Stimulated activated CD4-positive, alpha-beta T cell treated with anti-CD3 and anti-CD28 coated beads, Interleukin-1b, Interleukin-23, amount 100 ng/mL, for 48 hours (primary cell): ENCODE measurements at regions not wholly inside any gene's neighbourhood (a gene's known extent, or its start where the extent isn't known, plus 50 kb on each side); places are given as distances from the start of the nearest gene placed in this dataset.
"Not testable (repeated sequence)": the region's sequence is repeated elsewhere in the genome, so short reads cannot be mapped to it uniquely, and the experiment has no call there.

Experiments used
- DNase-seq: peaks from one replicate; pipeline ENCODE4 v3.0.0-alpha.2; 2020

DNA sequence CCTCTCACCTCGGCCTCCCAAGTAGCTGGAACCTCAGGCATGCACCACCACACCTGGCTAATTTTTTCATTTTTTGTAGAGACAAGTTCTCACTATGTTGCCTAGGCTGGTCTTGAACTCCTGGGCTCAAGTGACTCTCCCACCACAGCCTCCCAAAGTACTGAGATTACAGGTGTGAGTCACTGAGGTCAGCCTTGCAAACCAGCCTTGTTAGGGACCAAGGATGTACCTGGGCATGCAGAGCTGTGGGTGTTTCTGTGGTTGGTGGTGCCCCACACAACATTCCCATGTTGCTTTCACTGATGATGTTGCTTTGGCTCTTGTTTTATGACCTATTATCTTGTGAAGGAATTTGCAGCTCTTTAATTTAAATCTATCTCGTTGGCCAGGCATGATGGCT is 54.8 kb downstream of the OTUD1 start:
- DNase-seq: peak; percentile 13

DNA sequence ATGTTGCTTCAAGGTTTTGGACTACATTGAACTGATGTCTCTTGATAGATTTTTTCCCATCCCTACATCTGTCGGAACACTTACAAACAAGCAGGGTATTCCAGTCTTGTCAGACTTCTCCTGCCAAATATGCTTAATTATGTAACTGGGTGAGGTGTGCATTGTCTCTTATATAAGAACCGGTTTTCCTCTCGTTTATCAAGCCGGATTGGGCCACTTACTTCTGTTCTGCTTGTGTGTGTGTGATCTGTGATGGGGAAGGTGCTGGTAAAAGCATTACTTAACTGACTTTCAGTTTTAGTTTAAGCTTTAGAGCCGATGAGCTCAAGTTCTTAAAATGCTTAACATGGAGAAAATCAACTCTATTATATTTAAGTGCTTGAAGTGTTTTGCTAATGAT is 57.9 kb downstream of the OTUD1 start:
- DNase-seq: no peak

DNA sequence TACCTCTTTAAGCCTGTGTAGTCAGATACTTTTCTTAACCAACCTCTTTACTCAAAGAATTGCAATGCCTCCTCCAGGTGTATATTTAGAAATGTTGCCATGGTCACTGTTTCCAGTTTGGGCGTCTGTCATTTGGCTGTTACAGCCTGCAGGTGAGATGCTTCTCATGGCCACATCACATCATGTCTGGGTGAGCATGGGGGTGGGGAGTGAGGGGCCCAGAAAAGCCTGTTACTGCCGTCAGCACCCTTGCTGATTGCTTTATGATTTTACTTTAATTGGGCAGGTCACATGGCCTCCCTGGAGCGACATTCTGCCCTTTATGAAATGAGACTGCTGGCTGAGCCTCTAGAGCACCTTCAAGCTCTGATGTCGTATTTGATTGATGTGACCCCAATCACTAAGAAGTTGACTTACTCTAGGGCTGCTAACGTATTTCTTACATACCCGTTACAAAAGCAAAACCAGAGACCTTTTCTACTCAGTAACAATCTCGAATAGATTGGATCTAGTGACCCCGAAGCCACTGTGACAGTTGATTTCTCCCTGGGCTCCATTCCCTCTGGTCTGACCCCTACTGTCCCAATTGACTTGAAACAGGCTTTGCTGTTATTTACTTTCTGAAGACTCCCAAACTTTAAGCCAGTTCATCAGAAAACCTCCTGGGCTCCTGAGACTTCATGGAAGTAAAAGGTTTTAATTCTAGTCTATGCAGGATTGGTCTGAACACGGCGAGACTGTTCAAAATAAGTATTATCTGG is 60.7 kb downstream of the OTUD1 start:
- no peak for DNase-seq

DNA sequence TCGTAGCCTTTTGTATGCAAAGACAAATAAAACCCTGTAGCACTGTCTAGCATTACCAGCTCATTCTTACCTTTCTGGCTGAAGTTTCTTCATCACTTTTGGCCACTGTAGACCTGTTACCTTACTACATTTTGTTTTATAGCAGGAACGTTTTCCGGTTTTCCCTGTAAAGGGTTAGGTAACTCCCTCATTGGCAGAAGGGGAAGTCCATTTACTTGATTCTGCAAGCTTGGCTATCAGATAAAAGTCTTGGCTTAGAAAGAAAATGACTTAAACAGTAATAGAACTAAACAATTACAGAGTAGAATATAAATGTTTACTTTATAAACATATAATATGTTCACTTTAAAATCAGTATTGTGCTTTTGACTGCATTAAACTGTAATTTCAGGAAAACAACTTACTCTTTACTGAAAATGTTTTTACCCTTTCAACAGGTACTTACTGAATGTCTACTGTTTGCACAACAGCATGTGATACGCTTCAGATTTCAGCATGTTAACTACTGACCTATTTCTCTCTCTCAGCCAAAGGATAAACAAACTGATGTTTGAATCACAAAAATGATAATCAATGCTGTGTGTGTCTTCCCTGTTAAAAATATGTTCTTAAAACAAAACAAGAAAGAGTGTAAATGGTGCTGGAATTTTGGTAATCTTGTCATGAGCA is 67.1 kb downstream of the OTUD1 start:
- DNase-seq: no peak

DNA sequence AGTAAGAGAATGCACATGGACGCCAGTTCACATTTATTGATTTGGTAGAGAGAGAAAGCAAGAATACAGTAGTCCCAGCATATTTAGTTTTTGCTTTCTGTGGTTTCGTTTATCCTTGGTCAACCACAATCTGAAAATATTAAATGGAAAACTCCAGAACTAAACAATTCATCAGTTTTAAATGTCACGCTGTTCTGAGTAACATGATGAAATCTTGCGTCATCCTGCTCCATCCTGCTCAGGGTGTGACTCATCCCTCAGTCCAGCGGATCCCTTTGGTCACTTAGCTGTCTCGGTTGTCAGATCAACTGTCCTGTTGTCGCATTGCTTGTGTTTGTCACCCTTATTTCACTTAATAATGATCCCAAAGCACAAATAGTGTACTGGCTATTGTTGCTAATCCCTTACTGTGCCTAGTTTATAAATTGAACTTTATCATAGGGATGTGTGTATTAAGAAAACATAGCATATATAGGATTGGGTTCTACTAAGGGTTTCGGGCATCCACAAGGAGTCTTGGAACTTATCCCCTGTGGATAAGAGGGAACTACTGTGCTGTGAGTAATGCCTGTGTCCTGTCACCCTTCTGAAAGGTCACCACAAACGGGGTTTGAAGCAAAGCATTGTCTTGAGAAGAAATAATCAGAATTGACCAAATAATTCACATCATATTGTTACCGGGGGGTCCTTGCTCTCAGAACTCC is 73.6 kb downstream of the OTUD1 start:
- no peak for DNase-seq

DNA sequence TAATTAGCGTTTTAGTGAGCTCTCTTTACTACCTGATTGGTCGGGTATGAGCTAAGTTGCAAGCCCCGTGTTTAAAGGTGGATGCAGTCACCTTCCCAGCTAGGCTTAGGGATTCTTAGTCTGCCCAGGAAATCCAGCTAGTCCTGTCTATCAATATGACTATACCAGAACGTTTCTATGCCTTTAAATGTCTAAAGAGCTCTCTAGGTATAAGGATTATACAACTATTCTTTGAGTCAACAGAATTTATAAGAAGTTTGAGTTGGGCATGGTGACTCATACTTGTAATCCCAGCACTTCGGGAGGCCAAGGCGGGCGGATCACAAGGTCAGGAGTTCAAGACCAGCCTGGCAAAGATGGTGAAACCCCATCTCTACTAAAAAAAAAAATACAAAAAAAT is 74.7 kb downstream of the OTUD1 start:
- not testable (repeated sequence) for DNase-seq

DNA sequence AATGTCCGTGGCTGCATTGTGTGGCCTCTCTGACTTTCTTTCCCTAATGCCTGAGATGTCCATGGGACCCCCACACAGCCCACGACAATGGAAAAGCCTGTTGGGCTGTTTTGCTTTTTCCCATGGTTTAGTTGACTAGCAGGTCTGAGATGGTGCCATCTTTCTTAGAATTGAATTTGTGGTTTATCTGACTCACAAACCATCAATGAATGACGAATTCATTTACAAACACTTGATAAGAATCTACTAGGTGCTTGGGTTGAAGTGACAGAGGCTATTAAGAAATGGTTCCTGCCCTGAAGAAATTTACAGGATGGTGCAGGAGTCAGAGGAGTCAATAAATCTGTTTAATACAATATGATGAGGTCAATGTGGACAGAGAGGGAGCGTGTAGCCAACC is 75.4 kb downstream of the OTUD1 start:
- no peak for DNase-seq

DNA sequence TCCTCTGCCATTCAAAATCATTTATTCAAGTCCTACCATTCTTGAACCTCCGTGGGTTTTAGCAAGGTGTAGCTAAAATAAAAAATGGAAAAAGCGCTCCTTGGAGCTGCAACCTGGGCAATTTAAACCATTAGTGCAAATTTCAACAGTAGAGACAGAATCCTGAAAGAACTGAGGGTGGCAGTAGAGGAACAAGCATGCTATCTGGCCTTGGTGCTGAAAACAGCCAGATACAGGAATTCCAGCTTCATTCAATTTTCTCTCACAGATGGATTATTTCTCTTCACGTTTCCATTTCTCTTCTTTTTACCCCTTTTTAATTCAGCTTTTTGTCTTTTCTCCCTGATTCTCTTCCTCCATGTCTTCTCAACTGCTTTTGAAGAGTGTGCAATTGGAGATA is 77.7 kb downstream of the OTUD1 start:
- DNase-seq: no peak

DNA sequence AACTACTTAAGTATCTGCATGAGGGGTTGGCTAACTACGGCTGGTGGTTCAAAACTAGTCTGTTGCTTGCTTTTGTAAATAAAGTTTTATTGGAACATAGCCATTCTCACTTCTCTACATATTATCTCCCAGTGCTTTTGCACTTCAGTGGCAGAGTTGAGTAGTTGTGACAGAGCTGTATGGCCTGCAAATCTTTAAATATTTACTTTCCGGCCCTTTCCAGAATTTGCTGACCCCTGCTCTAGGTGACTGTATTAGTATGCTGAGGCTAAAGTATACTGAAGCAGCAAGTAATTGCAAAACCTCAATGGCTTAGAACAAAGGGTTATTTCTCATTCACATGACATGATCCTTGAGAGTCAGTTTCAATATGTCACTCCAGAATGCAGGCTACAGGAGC is 78.3 kb downstream of the OTUD1 start:
- no peak for DNase-seq

DNA sequence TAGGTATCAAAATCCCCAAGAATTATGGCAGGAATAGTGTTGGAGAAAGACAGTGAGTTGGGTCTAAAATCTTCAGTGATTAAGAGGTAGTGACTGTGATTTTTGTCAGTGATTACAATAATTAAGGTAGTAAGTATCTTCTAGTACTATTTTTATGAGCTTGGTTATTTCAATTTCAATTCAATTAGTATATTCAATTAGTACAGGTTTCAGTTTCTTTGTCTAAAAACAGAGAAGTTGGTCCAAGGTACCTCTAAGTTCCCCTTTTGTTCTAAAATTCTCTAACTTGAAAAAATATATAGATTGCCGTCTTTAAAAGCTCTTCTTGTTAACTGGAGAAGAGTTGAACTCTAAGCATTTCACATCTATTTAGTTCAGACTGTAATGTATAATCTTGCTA is 82.9 kb downstream of the OTUD1 start:
- DNase-seq: no peak

DNA sequence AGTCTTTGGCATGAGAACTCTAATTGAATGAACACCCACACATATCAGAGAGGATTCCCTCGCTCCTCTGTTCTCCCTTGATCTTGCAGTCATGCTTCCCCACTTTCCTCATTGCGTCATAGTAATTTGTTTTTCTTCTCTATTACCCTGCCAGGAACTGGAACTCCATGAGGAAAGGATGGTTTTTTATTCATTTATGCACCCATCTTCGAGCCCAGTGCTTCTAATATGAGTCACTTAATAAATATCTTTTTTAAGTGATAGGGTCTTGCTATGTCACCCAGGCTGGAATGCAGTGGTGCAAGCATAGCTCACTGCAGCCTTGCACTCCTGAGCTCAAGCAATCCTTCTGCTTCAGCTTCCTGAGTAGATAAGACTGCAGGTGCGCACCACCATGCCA is 83.5 kb downstream of the OTUD1 start:
- DNase-seq: no peak

DNA sequence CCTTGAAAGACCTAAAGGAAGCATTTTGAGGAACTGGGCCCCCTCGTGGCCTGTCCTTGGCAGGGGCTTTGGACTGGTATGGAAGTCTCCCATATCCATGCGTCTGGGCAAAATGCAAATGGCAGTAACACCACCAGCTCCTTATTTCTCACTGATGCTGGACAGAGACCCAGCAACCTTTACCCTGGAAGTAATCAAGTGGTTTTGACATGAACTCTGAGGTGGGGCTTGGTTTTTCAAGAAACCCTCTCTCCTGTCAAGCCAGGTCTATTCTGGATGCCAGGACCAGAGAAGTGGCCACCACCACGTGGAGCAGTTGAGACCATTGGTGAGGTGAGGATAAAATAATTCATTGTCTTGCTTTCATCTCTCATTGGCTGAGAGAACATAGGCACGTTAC is 84.4 kb downstream of the OTUD1 start:
- no peak for DNase-seq

DNA sequence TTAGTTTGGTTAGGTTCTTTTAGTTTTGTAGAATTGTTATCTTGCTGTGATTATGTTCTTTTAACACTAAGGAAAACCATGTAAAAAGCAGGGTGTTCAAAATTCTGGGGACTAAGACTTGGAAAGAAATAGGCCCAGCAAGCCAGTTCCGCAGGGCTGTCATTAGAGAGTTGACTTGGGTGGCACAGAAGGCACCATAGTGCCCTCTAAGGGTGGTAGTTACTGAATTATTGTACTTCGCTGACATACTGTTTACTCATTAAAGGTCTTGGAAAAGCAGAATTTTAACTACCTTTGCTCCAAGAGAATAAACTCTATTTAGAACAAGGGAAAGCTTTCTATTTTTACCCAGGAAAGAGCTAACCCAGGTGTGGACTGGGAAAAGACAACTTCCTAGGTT is 86.5 kb downstream of the OTUD1 start:
- DNase-seq: no peak

DNA sequence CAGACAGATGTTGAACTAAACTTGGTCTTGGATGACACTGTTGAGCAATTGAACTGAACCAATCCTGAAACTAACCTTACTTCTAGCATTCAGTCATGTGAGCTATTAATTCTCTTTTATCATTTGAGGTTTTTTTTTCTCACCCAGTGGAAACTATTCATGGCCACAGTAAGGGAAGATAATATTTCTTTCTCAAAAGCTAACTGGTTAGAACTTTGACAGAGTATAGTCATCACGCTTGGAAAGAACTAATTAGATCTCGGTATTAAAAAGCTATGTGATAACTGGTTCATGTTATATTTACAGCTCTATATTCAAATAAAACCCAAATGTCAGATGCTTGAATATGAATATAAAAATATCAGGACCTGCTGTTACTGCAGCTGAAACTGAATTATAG is 89.5 kb downstream of the OTUD1 start:
- no peak for DNase-seq

DNA sequence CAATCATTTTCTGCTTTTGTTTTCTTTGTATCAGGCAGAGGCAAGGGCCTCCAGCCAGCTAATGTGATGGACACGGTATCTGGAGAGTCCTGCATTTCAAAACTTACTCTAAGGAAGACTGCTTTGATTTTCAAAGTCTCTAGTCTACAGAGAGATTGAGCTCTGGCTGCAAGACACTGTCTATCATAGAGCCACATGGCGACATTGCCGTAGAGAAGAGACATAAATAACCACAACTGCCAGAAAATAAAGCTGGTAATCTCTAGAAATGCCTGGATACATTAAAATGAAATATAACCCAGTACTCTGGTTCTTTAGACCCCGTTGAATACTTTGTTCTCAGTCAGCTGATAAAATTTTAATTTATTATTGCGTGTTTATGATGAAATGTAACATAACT is 90.8 kb downstream of the OTUD1 start:
- no peak for DNase-seq

DNA sequence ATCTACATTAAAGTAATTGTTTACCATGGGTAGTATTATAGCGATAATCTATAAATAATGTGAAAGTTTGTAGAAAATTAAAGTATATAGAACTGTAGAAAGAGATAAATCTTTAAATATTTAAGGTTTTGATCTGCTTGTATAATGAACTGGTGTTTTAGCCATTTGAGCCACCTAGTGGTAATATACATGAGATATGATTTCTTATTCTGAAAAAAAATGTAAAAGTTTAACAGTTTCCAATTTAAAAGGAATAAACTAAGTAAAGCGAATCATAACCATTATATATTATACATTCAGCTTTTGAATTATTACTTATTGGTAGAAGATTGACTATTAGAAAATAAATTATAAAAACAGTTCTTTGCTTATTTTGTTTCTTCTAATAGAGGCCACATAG is 91.2 kb downstream of the OTUD1 start:
- DNase-seq: no peak

DNA sequence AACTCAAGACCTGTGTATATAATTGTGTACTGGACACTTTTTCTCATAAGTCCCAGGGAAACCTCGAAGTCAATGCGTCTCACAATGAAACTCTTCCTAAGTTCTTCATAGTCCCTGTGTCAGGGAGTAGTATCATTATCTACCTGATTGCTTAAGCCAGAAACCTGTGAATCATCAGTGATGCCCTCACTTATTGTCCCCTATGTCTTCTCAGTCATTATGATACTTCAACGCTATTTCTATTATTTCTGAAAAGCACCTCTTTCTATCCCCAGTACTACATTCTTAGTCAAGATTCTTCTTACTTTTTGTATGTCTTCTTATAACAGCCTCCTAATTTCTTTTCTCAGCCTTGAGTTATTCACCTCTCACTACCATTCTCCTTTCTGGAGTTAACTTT is 94.3 kb downstream of the OTUD1 start:
- no peak for DNase-seq

DNA sequence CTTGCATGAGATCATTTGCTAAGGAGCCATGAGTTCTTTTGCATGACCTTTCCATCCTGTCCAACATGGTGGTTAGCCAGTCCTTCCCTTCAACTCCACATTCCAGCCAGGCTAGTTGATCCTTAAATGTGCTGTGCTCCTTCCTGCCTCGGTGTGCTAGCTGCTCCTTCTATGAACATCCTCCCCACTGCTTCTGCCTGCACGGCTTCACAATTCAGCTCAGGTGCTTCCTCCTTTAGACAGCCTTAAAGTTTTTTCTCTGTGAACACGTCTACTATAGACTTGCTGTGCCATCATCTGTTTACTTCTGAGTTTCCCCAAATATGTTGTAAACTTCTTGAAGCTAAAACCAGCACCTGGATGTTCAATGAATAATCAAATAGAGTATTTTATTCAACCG is 95.5 kb downstream of the OTUD1 start:
- DNase-seq: no peak

DNA sequence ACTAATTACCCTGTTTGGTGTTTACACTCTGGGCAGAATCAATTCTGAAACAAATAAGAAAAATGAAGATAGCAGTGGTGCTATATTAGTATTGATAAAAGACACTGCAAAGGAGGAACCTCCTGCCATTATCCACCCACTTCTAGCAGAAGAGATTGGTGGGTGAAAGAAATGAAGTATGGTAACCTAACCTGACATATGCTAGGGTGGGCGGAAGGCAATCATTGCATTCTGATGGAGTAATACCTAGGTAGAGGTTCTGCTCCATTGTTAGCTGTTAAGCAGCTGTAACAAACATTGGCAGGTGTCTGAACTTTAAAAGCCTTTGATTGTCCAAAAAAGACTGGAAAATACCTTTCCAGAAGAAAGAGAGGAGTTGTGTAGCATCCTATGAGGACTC is 95.9 kb downstream of the OTUD1 start:
- DNase-seq: no peak

DNA sequence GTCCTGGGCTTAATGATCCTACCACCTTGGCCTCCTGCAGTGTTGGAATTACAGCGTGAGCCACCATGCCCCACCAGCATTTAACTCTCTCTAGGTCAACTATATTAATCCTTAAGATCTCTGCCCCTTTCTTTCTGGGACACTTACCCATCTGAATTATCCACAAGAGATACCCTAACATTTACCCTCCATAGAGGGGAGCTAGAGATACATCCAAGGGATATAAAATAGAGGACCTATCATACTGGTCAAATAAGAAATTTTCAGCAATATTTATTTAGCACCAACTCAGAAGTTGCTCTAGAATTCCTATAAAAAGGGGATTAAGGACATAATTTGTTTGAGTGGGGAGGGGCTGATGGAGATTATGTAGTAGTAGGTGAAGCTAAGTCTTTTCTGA is 96.5 kb downstream of the OTUD1 start:
- no peak for DNase-seq

DNA sequence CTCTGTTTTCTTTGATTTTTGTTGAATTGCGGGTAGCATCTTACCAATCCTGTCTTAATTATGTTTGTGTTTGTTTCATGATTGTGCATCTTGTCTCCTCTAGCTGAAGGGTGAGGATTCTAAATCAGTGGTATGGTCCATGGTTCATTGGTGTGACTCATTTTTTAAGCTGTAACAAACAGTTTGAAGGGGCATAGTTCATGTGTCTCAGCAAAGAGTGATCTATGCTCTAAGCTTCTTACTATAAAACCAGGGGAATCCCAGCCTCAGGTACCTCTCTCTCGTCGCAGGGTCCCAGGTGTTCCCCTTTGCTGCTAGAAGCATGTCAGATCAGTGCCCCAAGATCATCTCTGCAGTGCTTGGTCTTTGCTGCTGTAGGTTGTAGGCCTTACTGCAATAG is 100.1 kb downstream of the OTUD1 start:
- DNase-seq: no peak

DNA sequence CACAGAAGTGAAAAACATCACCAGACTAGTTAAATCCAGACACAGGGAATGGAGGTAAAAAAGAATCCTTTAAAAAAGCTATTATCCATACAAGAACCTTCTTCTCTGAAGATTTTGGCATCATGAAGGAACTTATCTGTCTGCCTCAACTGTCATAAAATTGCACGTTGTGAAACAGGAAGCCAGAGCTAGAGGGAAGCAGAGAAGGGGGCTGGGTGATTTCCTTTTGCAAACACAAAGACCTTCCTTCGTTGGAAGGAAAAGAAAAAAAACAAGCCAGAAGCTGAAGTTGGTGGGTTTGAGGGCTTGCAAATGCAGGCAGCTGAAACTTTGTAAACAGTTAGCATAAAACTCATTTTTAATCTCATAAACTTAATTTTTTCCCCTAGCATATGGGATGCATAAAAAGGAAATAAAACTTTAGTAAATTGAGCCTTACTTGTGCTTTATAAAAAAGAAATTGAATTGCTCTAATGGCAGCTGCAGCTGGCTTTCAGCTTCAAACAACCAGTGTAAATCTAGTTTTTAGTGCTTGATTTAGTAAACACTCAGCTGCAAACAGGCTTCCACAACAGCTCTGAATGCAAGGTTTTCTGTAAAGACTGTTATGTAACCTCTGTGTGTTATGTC is 101.6 kb downstream of the OTUD1 start:
- no peak for DNase-seq

DNA sequence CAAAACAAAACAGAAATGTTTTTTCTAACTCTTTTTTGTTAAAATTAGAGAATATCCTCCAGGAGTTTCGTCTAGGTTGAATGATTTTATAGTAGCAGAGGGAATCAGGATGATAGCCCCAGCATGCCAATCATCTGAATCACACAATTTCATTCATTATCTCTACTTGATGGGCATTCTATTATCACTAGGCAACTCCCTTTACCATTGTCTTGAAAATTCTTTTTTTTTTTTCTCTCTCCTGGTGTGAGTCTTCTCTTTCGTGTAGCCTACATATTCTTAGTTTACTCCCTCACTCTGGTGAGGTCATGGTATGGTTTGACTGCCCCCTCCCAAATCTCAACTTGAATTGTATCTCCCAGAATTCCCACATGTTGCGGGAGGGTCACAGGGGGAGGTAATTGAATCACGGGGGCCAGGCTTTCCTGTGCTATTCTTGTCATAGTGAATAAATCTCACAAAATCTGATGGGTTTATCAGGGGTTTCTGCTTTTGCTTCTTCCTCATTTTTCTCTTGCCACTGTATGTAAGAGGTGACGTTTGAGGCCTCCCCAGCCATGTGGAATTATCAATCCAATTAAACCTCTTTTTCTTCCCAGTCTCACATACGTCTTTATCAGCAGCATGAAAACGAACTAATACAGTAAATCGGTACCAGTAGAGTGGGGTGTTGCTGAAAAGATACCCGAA is 105.0 kb downstream of the OTUD1 start:
- DNase-seq: no peak
